HepG2 (cell line): ENCODE measurements at regions not wholly inside any gene's neighbourhood (a gene's known extent, or its start where the extent isn't known, plus 50 kb on each side); places are given as distances from the start of the nearest gene placed in this dataset.

Experiments used
- ATAC-seq: fragments of 200-7000 bp; cut with Tn5 transposase; 3 replicates; pipeline ENCODE4 v1.9.1; 2020; ENCODE audit warnings: mild to moderate bottlenecking, moderate library complexity
- BruUV-seq: library from RNA; stranded (reverse); fragments of 400-500 nt; replicated peaks from 2 replicates; lab custom pipeline; 2021; lab: Mats Ljungman, UMichigan
- CTCF ChIA-PET: fragments of 300-600 bp; formaldehyde crosslinking; extraction: SDS; loops from one replicate; lab custom pipeline; 2021; ENCODE audit warnings: low total read pairs, inconsistent platforms, low intra/inter-chr PET ratio; lab: Yijun Ruan, JAX
- POLR2A ChIA-PET: fragments of 350-600 bp; sonication (Branson Sonifier 250); formaldehyde crosslinking; loops from one replicate; lab custom pipeline; 2020; ENCODE audit warnings: antibody characterized with exemption, inconsistent platforms; lab: Yijun Ruan, JAX
- DNase-seq: peaks from one replicate; pipeline ENCODE4 v3.0.0-alpha.2; 2015; ENCODE audit warnings: low spot score
- FAIRE-seq: peaks from 3 replicates; lab custom pipeline; 2011; peaks lifted over from hg19 to GRCh38; lab: Jason Lieb, UNC
- H2AFZ ChIP-seq: one replicate; pipeline ENCODE4 v1.6.1; 2011; ENCODE audit warnings: low read length, inconsistent platforms
- H3K27ac ChIP-seq: fragments of 300-600 bp; 3 replicates; pipeline ENCODE4 v1.8.0; 2011; ENCODE audit warnings: mixed run types, mild to moderate bottlenecking, mixed read lengths, low read length, inconsistent platforms; ENCODE audit not compliant: insufficient read depth; ENCODE audit errors: extremely low read length
- H3K27me3 ChIP-seq, 2 experiments: fragments of 200-600 bp in 1 of 2; 2 replicates in 1 of 2; 3 replicates in 1 of 2; pipeline versions ENCODE4 v1.6.0 to v1.8.0; 2011; ENCODE audit warnings: low read length in 2 of 2, mild to moderate bottlenecking in 2 of 2, moderate library complexity in 2 of 2, inconsistent platforms in 1 of 2; ENCODE audit not compliant: insufficient read depth in 2 of 2, control insufficient read depth in 1 of 2
- H3K36me3 ChIP-seq, 2 experiments: fragments of 200-600 bp in 1 of 2; replicated peaks in 1 of 2; 2 replicates in 1 of 2; 3 replicates in 1 of 2; pipeline versions ENCODE4 v1.5.1 to v1.8.0; 2011; ENCODE audit warnings: low read length in 2 of 2, inconsistent platforms in 1 of 2; ENCODE audit not compliant: insufficient read depth in 2 of 2, control insufficient read depth in 1 of 2
- H3K4me1 ChIP-seq: 2 replicates; pipeline ENCODE4 v1.5.1; 2012; ENCODE audit warnings: low read length, inconsistent platforms; ENCODE audit not compliant: insufficient read depth
- H3K4me2 ChIP-seq: 2 replicates; pipeline ENCODE4 v1.6.0; 2011; ENCODE audit warnings: low read depth, low read length, inconsistent platforms
- H3K4me3 ChIP-seq, 3 experiments: fragments of 200-600 bp in 1 of 3; sonication (generic), shearing (Covaris generic) in 1 of 3; replicated peaks in 1 of 3; 2 replicates each; pipeline ENCODE4 v1.5.1; 2011 to 2016; ENCODE audit warnings: low read length in 3 of 3, inconsistent platforms in 2 of 3, low read depth in 2 of 3, mild to moderate bottlenecking in 2 of 3, control low read depth in 1 of 3, mixed read lengths in 1 of 3; ENCODE audit not compliant: insufficient read depth in 1 of 3
- H3K79me2 ChIP-seq: one replicate; pipeline ENCODE4 v1.6.1; 2011; ENCODE audit warnings: low read length, inconsistent platforms; ENCODE audit not compliant: insufficient read depth
- H3K9ac ChIP-seq: 2 replicates; pipeline ENCODE4 v1.6.0; 2011; ENCODE audit warnings: mild to moderate bottlenecking, low read depth, low read length, inconsistent platforms; ENCODE audit not compliant: insufficient read depth
- H3K9me3 ChIP-seq: 2 replicates; pipeline ENCODE4 v1.5.1; 2012; ENCODE audit warnings: mild to moderate bottlenecking, low read length
- H4K20me1 ChIP-seq: 2 replicates; pipeline ENCODE4 v1.6.0; 2011; ENCODE audit warnings: inconsistent platforms, mild to moderate bottlenecking, low read length, moderate library complexity; ENCODE audit not compliant: insufficient read depth
- ARHGAP35 ChIP-seq: sonication (generic); formaldehyde crosslinking; IDR thresholded peaks from 2 replicates; pipeline ENCODE4 v1.9.0; 2022; ENCODE audit warnings: mild to moderate bottlenecking, inconsistent platforms, moderate library complexity, missing genetic modification reagents, borderline replicate concordance
- DR1 ChIP-seq: sonication (generic); formaldehyde crosslinking; IDR thresholded peaks from 2 replicates; pipeline ENCODE4 v1.8.0; 2021; ENCODE audit warnings: mild to moderate bottlenecking, missing genetic modification reagents, inconsistent platforms
- MIXL1 ChIP-seq: IDR thresholded peaks from 2 replicates; pipeline ENCODE4 v1.6.1; 2016
- RARG ChIP-seq: sonication (generic); formaldehyde crosslinking; IDR thresholded peaks from 2 replicates; pipeline ENCODE4 v1.4.0; 2020; ENCODE audit warnings: low read depth, mild to moderate bottlenecking, missing genetic modification reagents
- ZNF331 ChIP-seq: sonication (generic); formaldehyde crosslinking; IDR thresholded peaks from 2 replicates; pipeline ENCODE4 v1.4.0; 2020; ENCODE audit warnings: missing genetic modification reagents
- ZNF598 ChIP-seq: sonication (generic); formaldehyde crosslinking; IDR thresholded peaks from 2 replicates; pipeline ENCODE4 v1.5.1; 2020; ENCODE audit warnings: mild to moderate bottlenecking, missing genetic modification reagents, borderline replicate concordance
- ZNF782 ChIP-seq: sonication (generic); formaldehyde crosslinking; IDR thresholded peaks from 2 replicates; pipeline ENCODE4 v1.4.0; 2020; ENCODE audit warnings: missing genetic modification reagents, mild to moderate bottlenecking, borderline replicate concordance
- ZNF816 ChIP-seq: sonication (generic); formaldehyde crosslinking; IDR thresholded peaks from 2 replicates; pipeline ENCODE4 v1.8.0; 2022; ENCODE audit warnings: missing genetic modification reagents, mild to moderate bottlenecking, borderline replicate concordance
- WGBS: methylation state at CpG from one replicate; pipeline ENCODE4 v1.1.6; 2017; ENCODE audit warnings: low lambda C conversion rate; 5-methylcytosine and 5-hydroxymethylcytosine counted together
- in situ Hi-C: cut with HindIII; loops from 2 replicates; pipeline ENCODE4 v1.10.0; 2017; ENCODE audit warnings: low pct_unique_long_range_greater_than_20kb; ENCODE audit not compliant: extremely low pct_ligation_motif_present
- intact Hi-C: fragments of 100-400 bp; cut with micrococcal nuclease; formaldehyde crosslinking; loops from one replicate; pipeline ENCODE4 v1.10.0; 2022; ENCODE audit not compliant: unreplicated experiment
- TF ChIP-seq, protein P1 (sequence below): sonication (generic); formaldehyde crosslinking; IDR thresholded peaks from 2 replicates; pipeline ENCODE4 v1.4.0; 2020; ENCODE audit warnings: mild to moderate bottlenecking, missing genetic modification reagents

DNA sequence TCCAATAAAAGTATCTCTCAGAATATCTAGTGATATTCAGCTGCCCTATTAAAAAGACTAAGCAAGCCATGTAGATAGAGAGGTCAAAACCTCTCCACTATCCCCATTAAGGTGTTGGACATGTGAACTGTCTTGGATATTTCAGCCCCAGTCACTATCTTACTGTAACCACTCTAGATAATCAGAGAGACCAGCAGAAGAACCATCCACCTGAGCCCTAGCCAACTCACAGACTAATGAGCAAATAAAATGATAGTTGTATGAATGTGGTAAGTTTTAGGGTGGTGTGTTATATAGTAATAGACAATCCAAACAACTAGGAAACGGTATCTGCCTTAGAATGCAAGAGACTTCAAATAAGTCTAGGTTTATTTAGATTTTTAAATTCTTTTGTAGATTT is 268.6 kb upstream of the KLF14 start:
- Histone ChIP-seq H3K9me3 (peaks cover 13% of the 10 kb centered on the region), H3K4me2 (no peak overlapping the region), H2AFZ (no peak overlapping the region)
- intact Hi-C loops = no loop called here
- CTCF ChIA-PET = no interaction called here
- no peak for FAIRE-seq
- no TSS peak for BruUV-seq
- TF ChIP-seq ZNF331 (CRISPR knock-in tag) (peak; percentile 100), MIXL1 (peak; percentile 85), ZNF782 (no peak)
- TF ChIP-seq, all 625 proteins: peak for 2
- POLR2A ChIA-PET = no interaction called here
- Histone ChIP-seq H3K27ac (no peak overlapping the region), H3K9ac (no peak overlapping the region), H3K27me3 (no peaks in the 10 kb centered on the region), H3K79me2 (peaks cover 30% of the 10 kb centered on the region), H4K20me1 (peaks cover 5% of the 10 kb centered on the region), H3K36me3 (peaks cover 1 to 5% of the 10 kb centered on the region in 2 experiments; a peak in 4 of 5 replicates), H3K4me1 (peaks cover 35% of the 10 kb centered on the region), H3K4me3 (no peak overlapping the region)
- DNase-seq (no peak), ATAC-seq (no peak)
- in situ Hi-C loops = no loop called here
- WGBS = 90% methylated on average over 1 of the region's 1 CpG

DNA sequence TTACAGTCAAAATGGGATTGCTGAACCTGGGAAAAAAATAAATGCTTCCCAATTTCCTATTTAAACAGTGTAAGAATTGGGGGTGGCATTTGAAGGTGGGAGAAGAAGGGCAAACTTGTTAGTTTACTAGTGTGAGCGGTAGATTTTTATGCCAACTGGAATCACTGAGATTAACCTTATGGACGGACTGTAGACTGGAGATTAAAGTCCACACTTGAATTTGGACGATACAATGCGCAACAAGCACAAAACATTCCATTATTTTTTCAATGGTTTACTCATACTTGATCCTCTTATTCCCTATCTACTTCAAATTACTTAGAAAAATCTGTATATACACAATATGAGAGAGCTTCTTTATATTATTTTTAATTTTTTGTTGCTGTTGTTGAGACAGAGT is 269.6 kb upstream of the KLF14 start:
- ChIA-PET CTCF (no interaction called here), POLR2A (no interaction called here)
- H3K9ac ChIP-seq = no peak overlapping the region

More for the DNA sequence above, 269.6 kb upstream of the KLF14 start:
- peaks cover 8% of the 10 kb centered on the region for H4K20me1 ChIP-seq
- no TSS peak for BruUV-seq
- in situ Hi-C loops (no loop called here), intact Hi-C loops (no loop called here)
- TF ChIP-seq DR1 (CRISPR knock-in tag) (no peak), RARG (CRISPR knock-in tag) (no peak), ZNF816 (CRISPR knock-in tag) (no peak), ARHGAP35 (CRISPR knock-in tag) (no peak), ZNF598 (CRISPR knock-in tag) (no peak)
- TF ChIP-seq, protein P1, sequence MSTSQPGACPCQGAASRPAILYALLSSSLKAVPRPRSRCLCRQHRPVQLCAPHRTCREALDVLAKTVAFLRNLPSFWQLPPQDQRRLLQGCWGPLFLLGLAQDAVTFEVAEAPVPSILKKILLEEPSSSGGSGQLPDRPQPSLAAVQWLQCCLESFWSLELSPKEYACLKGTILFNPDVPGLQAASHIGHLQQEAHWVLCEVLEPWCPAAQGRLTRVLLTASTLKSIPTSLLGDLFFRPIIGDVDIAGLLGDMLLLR (CRISPR knock-in tag) = no peak
- peaks cover 13% of the 10 kb centered on the region for H3K9me3 ChIP-seq
- H3K79me2 ChIP-seq = peaks cover 30% of the 10 kb centered on the region
- H3K27ac ChIP-seq = no peak overlapping the region
- H3K36me3 ChIP-seq = peaks cover 1 to 5% of the 10 kb centered on the region in 2 experiments; a peak in 4 of 5 replicates
- H3K4me2 ChIP-seq = no peak overlapping the region
- H3K4me3 ChIP-seq = no peak overlapping the region
- H2AFZ ChIP-seq = no peak overlapping the region
- FAIRE-seq (no peak), DNase-seq (no peak), ATAC-seq (no peak)
- H3K27me3 ChIP-seq = no peaks in the 10 kb centered on the region
- H3K4me1 ChIP-seq = peaks cover 31% of the 10 kb centered on the region
- 74% methylated on average over 4 of the region's 4 CpGs for WGBS
